PFSK-1 (cell line): ENCODE measurements at regions not wholly inside any gene's neighbourhood (a gene's known extent, or its start where the extent isn't known, plus 50 kb on each side); places are given as distances from the start of the nearest gene placed in this dataset.

ENCODE experiments used
- POLR2AphosphoS5 ChIP-seq: IDR thresholded peaks from 2 replicates; pipeline ENCODE4 v1.6.1; 2012; ENCODE audit warnings: low read depth, mild to moderate bottlenecking, control low read depth, low read length, moderate library complexity
- TAF1 ChIP-seq: IDR thresholded peaks from 2 replicates; pipeline ENCODE4 v1.6.1; 2012; ENCODE audit warnings: low read length, control low read depth, borderline replicate concordance; ENCODE audit not compliant: insufficient read depth

DNA sequence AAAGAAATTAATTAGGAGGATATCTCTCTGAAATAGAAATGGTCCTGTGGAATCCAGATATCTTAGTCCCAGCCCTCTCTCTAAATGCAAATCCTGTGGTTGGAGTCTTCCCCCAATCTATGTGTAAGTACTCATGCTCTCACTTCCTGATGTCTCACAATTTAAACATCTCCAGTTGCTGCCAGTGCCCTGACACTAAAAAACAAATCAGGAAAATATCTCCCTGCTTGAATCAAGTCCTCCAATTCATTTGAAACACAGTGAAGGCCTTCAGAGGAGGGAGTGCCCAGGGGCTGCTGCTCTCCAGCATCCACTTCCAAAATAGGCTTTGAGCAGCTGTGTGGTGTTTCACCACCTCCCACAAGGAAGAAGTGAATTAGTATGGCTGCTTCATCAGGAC is 413.8 kb downstream of the RAD51AP2 start:
- no peak for TF ChIP-seq POLR2AphosphoS5
- TF ChIP-seq TAF1 = no peak
